ENCODE measurements at regions not wholly inside any gene's neighbourhood (a gene's known extent, or its start where the extent isn't known, plus 50 kb on each side); places are given as distances from the start of the nearest gene placed in this dataset.

DNA sequence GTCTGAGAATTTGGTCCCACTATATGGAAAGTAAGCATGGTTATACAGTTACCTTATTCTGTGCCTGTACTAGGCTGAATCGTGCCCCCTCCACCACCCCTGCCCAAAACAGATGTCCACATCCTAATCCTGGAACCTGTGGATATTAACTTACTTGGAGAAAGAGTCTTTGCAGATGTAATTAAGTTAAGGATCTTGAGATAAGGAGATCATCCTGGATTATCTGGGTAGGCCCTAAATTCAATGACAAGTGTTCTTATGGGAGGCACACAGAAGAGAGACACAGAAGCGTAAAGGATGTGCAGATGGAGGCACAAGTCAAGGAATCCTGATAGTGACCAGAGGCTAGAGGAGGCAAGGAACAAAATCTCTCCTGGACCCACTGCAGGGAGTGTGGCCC is 116.7 kb upstream of the MAN1A1 start:
- H3K4me1 ChIP-seq, result peaks cover 0 to 15% (median 4%) of the 10 kb centered on the region in 6 donors
- no peaks in the 10 kb centered on the region for H3K36me3 ChIP-seq
- H3K9me3 ChIP-seq, result peaks cover 0 to 6% (median 0%) of the 10 kb centered on the region in 8 donors
- no peak for DNase-seq
- H3K27me3 ChIP-seq (replicated peaks in 1 of 7), result no peaks in the 10 kb centered on the region
- H3K4me3 ChIP-seq, result no peak overlapping the region
- no peak overlapping the region for H3K27ac ChIP-seq
- WGBS, 5 donors, result 95 to 98% (median 96%) methylated on average over 2 of the region's 2 CpGs
- TF ChIP-seq POLR2AphosphoS5 (IDR thresholded peaks at IDR 0.05) (no peak), POLR2A (IDR thresholded peaks at IDR 0.05) (no peak)
- TF ChIP-seq, protein P1, sequence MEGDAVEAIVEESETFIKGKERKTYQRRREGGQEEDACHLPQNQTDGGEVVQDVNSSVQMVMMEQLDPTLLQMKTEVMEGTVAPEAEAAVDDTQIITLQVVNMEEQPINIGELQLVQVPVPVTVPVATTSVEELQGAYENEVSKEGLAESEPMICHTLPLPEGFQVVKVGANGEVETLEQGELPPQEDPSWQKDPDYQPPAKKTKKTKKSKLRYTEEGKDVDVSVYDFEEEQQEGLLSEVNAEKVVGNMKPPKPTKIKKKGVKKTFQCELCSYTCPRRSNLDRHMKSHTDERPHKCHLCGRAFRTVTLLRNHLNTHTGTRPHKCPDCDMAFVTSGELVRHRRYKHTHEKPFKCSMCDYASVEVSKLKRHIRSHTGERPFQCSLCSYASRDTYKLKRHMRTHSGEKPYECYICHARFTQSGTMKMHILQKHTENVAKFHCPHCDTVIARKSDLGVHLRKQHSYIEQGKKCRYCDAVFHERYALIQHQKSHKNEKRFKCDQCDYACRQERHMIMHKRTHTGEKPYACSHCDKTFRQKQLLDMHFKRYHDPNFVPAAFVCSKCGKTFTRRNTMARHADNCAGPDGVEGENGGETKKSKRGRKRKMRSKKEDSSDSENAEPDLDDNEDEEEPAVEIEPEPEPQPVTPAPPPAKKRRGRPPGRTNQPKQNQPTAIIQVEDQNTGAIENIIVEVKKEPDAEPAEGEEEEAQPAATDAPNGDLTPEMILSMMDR (IDR thresholded peaks at IDR 0.05 in 8 of 11, conservative IDR thresholded peaks at IDR 0.05 in 3 of 11), result no peak
- intact Hi-C loops (cut with DNase I; ENCODE audit: low total_unique reads), result no loop called here

DNA sequence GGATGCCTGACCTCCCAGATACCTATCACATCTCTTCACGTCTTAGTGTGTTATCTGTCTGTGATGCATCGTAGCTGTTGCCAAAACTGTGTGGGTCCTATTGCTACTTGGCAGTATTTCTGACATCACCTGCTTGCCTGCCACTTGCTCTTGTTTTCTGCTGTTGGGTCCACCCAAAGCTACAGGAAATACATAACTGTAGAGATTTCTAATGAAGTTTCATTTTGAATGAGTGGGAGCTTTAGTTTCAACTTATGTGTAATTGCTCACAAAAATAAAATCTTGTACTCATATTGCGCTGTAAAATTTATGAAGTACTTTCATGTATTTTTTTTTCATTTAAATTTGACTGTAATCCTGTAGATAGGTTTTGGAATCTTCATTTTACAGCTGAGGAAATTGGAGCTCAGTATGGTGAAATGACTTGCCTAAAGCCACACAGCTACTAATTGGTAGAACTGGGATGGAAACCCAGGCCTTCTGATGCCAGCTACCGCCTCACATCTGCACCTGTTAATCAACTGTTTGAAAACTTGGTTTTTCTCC is 113.6 kb upstream of the MAN1A1 start:
- TF ChIP-seq POLR2AphosphoS5 (IDR thresholded peaks at IDR 0.05) (no peak), POLR2A (IDR thresholded peaks at IDR 0.05) (no peak)
- TF ChIP-seq, protein P1 (IDR thresholded peaks at IDR 0.05 in 8 of 11, conservative IDR thresholded peaks at IDR 0.05 in 3 of 11), result no peak
- peak overlapping the region in 2 of 8 donors; percentile 4 to 23 for H3K27ac ChIP-seq
- 62 to 74% (median 65%) methylated on average over 4 of the region's 4 CpGs for WGBS, 5 donors

DNA sequence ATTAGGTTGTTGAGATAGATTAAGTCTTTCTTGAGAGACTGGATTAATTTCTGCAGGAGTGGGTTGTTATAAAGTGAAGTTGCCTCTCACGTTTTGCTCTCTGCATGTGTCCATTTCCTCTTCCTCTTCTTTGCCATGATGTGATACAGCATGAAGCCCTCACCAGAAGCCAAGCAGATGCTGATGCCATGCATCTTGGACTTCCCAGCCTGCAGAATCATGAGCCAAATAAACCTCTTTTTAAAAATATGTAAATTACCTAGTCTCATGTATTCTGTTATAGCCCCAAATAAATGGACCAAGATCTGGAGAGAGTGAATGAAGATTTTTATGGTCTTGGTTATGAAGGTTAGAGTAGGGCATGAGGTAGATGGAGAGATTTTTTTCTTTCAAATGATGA is 111.6 kb upstream of the MAN1A1 start:
- 18 to 50% (median 33%) methylated on average over 1 of the region's 1 CpG for WGBS, 5 donors
- Histone ChIP-seq H3K27me3 (replicated peaks in 1 of 7) (no peaks in the 10 kb centered on the region), H3K4me3 (no peak overlapping the region), H3K36me3 (no peaks in the 10 kb centered on the region), H3K9me3 (peaks cover 0 to 13% (median 0%) of the 10 kb centered on the region in 8 donors), H3K27ac (no peak overlapping the region), H3K4me1 (peaks cover 0 to 3% (median 0%) of the 10 kb centered on the region in 6 donors)
- DNase-seq, result no peak
- intact Hi-C loops (cut with DNase I; ENCODE audit: low total_unique reads), result no loop called here
- TF ChIP-seq, protein P1 (IDR thresholded peaks at IDR 0.05 in 8 of 11, conservative IDR thresholded peaks at IDR 0.05 in 3 of 11), result no peak
- TF ChIP-seq POLR2AphosphoS5 (IDR thresholded peaks at IDR 0.05) (no peak), POLR2A (IDR thresholded peaks at IDR 0.05) (no peak)

More for the DNA sequence above, 113.6 kb upstream of the MAN1A1 start:
- intact Hi-C loops (cut with DNase I; ENCODE audit: low total_unique reads), result no loop called here
- H3K4me1 ChIP-seq, result peaks cover 0 to 12% (median 5%) of the 10 kb centered on the region in 6 donors
- no peaks in the 10 kb centered on the region for H3K36me3 ChIP-seq
- DNase-seq, result no peak
- no peaks in the 10 kb centered on the region for H3K27me3 ChIP-seq (replicated peaks in 1 of 7)
- peaks cover 0 to 13% (median 0%) of the 10 kb centered on the region in 8 donors for H3K9me3 ChIP-seq
- H3K4me3 ChIP-seq, result no peak overlapping the region

DNA sequence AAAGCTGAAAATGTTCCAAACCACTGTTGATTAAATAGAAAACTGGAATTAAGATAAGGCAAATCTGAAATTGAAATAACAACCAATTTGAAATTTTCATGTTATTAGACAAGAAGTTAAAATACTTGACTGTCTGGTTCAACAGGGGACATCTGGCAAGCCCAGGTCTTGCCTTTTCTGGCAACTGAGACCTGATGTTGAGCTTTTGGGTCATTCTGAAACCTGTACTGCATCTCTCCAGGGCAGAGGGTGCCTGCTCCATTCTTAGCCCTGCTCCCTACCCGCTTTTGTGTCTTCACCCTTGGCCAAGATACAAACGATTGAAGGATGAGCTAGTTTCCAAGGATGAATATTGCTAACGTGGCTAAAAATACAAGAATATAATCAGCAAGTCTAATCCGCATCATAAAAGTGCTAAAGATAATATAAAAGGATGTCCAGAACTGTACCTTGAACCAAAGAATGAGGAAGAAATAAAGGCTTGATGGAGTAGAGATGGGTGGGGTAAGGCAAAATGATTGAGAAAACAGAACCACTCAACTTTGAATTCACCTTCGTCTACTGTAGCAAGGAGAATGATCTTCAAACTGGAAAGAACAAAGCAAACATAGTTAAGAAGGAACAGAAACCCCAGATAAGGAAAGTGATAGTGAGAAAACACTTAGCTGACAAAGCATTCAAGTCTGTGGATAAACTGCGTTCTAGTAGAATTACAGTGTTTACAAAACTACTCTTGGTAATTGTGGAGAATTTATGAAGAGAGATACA is 109.8 kb upstream of the MAN1A1 start:
- Histone ChIP-seq H3K36me3 (no peaks in the 10 kb centered on the region), H3K27me3 (replicated peaks in 1 of 7) (no peaks in the 10 kb centered on the region), H3K27ac (peak overlapping the region in 4 of 8 donors; percentile 3 to 53 (median 19)), H3K9me3 (peaks cover 0 to 13% (median 0%) of the 10 kb centered on the region in 8 donors), H3K4me3 (no peak overlapping the region), H3K4me1 (peaks cover 0 to 12% (median 3%) of the 10 kb centered on the region in 6 donors)
- no peak for DNase-seq
- 64 to 83% (median 74%) methylated on average over 6 of the region's 6 CpGs for WGBS, 5 donors
- TF ChIP-seq POLR2AphosphoS5 (IDR thresholded peaks at IDR 0.05), result no peak
- TF ChIP-seq, protein P1 (IDR thresholded peaks at IDR 0.05 in 8 of 11, conservative IDR thresholded peaks at IDR 0.05 in 3 of 11), result no peak
- TF ChIP-seq POLR2A (IDR thresholded peaks at IDR 0.05), result no peak
- intact Hi-C loops (cut with DNase I; ENCODE audit: low total_unique reads), result no loop called here

All from spleen (tissue), 11 donors.